Calu3 (cell line): ENCODE measurements at regions not wholly inside any gene's neighbourhood (a gene's known extent, or its start where the extent isn't known, plus 50 kb on each side); places are given as distances from the start of the nearest gene placed in this dataset.

Experiments used
- BruUV-seq: library from RNA; stranded (reverse); fragments of 400-500 nt; replicated peaks from 2 replicates; lab custom pipeline; 2021; lab: Mats Ljungman, UMichigan
- CTCF ChIA-PET: fragments of 300-600 bp; sonication (Branson Sonifier 250); formaldehyde crosslinking; loops from one replicate; lab custom pipeline; 2022; ENCODE audit warnings: antibody characterized with exemption; lab: Charles Lee
- DNase-seq: peaks from one replicate; pipeline ENCODE4 v3.0.0; 2022
- H3K27ac Mint-ChIP-seq: one replicate; pipeline ENCODE4 v1.8.0; 2022; ENCODE audit warnings: mixed read lengths; ENCODE audit not compliant: unreplicated experiment
- H3K27me3 Mint-ChIP-seq: one replicate; pipeline ENCODE4 v1.8.0; 2022; ENCODE audit warnings: mixed read lengths; ENCODE audit not compliant: unreplicated experiment
- H3K36me3 Mint-ChIP-seq: one replicate; pipeline ENCODE4 v1.8.0; 2022; ENCODE audit warnings: mild to moderate bottlenecking, moderate library complexity, mixed read lengths; ENCODE audit not compliant: insufficient read depth, unreplicated experiment
- H3K4me1 Mint-ChIP-seq: one replicate; pipeline ENCODE4 v1.8.0; 2022; ENCODE audit warnings: mild to moderate bottlenecking, low read depth, mixed read lengths; ENCODE audit not compliant: unreplicated experiment
- H3K4me3 Mint-ChIP-seq: one replicate; pipeline ENCODE4 v1.8.0; 2022; ENCODE audit warnings: mild to moderate bottlenecking, low read depth, moderate library complexity, mixed read lengths; ENCODE audit not compliant: unreplicated experiment
- H3K9me3 Mint-ChIP-seq: one replicate; pipeline ENCODE4 v1.8.0; 2022; ENCODE audit warnings: low read depth, mixed read lengths; ENCODE audit not compliant: unreplicated experiment
- CTCF ChIP-seq: fragments of 200-600 bp; IDR thresholded peaks from one replicate; pipeline ENCODE4 v1.8.0; 2022; ENCODE audit warnings: antibody characterized with exemption; ENCODE audit not compliant: unreplicated experiment
- intact Hi-C: fragments of 100-400 bp; cut with micrococcal nuclease; formaldehyde crosslinking; loops from one replicate; pipeline ENCODE4 v1.10.0; 2022; ENCODE audit not compliant: unreplicated experiment

DNA sequence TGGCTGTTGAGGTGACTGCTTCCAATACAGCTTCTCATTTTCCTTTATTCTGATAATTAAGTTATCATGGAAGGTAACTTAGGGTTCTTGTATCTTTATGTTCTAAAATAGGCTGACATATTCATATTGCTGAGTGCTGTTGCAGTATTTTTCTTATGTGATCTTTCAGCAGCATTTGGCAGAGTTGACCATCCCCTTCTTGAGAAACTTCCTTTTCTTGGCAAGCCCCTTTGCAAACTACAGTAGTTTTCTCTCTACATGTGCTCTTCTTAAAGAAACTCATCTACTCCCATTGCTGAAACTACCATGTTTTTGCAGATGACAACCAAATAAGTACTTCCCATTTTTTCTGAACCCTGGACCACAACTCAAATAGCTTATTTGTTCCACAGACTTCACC, 476.5 kb upstream of the TRIB2 start:
- CTCF ChIA-PET: interaction anchor here (0.6 kb wide), 1 partner anchor 68 kb away, joined by 5 read pairs; no protein-coding TSS in a partner anchor
- Mint-ChIP-seq H3K4me1 (no peaks in the 10 kb centered on the region), H3K4me3 (no peak overlapping the region), H3K36me3 (no peaks in the 10 kb centered on the region), H3K27me3 (peaks cover 8% of the 10 kb centered on the region), H3K9me3 (no peaks in the 10 kb centered on the region), H3K27ac (no peak overlapping the region)
- TF ChIP-seq CTCF: no peak
- intact Hi-C loops: no loop called here
- BruUV-seq: no TSS peak
- DNase-seq: no peak

GRCh38 chr2:12243381-12243780, 473.4 kb upstream of the TRIB2 start:
- BruUV-seq: no TSS peak
- Mint-ChIP-seq H3K36me3 (no peaks in the 10 kb centered on the region), H3K27ac (no peak overlapping the region), H3K9me3 (no peaks in the 10 kb centered on the region), H3K4me1 (no peaks in the 10 kb centered on the region), H3K27me3 (peaks cover 8% of the 10 kb centered on the region), H3K4me3 (no peak overlapping the region)
- intact Hi-C loops: no loop called here
- DNase-seq: no peak
- CTCF ChIA-PET: no interaction called here
- TF ChIP-seq CTCF: no peak

DNA sequence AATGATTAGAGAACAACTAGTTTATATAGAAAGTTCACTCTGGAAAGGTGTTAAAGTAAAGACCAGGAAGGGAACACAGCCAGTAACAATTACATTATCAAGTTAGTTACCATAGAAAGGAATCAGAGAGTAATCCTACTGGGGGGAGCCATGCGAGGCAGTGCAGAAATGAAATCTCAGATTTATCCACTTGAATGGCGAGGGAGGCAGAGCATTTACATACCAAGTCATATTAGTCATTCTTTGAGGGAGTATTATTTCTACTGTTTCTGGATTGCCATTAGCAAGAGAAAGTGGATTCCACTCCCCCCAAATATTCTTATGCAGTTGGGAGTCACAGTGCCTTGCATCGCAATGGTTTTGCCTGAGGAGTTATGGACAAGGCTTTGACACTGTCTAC, 472.7 kb upstream of the TRIB2 start:
- no TSS peak for BruUV-seq
- CTCF ChIA-PET: no interaction called here
- no peaks in the 10 kb centered on the region for H3K9me3 Mint-ChIP-seq
- intact Hi-C loops: no loop called here
- no peaks in the 10 kb centered on the region for H3K4me1 Mint-ChIP-seq
- H3K27me3 Mint-ChIP-seq: peaks cover 8% of the 10 kb centered on the region
- H3K36me3 Mint-ChIP-seq: no peaks in the 10 kb centered on the region
- H3K4me3 Mint-ChIP-seq: no peak overlapping the region
- TF ChIP-seq CTCF: no peak
- H3K27ac Mint-ChIP-seq: no peak overlapping the region
- no peak for DNase-seq

DNA sequence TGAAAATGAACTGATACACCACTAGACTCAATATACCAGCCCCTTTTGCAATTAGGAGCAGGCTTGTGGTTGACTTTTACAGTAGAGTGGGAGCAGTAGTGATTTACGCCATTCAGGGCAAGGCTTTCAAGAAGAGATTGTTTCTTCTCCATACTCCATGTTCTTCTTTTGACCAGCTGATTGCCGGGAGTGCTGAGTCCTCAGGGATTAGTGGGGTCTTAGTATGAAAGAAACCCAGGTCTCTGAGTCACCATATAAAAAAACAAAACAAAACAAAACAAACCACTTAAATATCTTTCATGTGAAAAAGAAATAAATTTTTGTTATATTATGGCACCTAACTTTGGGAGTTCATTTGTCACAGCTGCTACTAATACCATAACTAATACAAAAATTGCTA, 465.6 kb upstream of the TRIB2 start:
- no peak overlapping the region for H3K4me3 Mint-ChIP-seq
- no TSS peak for BruUV-seq
- H3K27me3 Mint-ChIP-seq: no peaks in the 10 kb centered on the region
- no peak for TF ChIP-seq CTCF
- no peaks in the 10 kb centered on the region for H3K36me3 Mint-ChIP-seq
- H3K9me3 Mint-ChIP-seq: no peaks in the 10 kb centered on the region
- no peaks in the 10 kb centered on the region for H3K4me1 Mint-ChIP-seq
- CTCF ChIA-PET: no interaction called here
- intact Hi-C loops: no loop called here
- H3K27ac Mint-ChIP-seq: no peak overlapping the region
- no peak for DNase-seq

GRCh38 chr2:12251749-12252148, 465.0 kb upstream of the TRIB2 start:
- CTCF ChIA-PET: no interaction called here
- no TSS peak for BruUV-seq
- DNase-seq: no peak
- intact Hi-C loops: no loop called here
- H3K36me3 Mint-ChIP-seq: no peaks in the 10 kb centered on the region
- H3K4me1 Mint-ChIP-seq: no peaks in the 10 kb centered on the region
- H3K27me3 Mint-ChIP-seq: no peaks in the 10 kb centered on the region
- H3K9me3 Mint-ChIP-seq: no peaks in the 10 kb centered on the region
- TF ChIP-seq CTCF: no peak
- H3K27ac Mint-ChIP-seq: no peak overlapping the region
- H3K4me3 Mint-ChIP-seq: no peak overlapping the region
